Hepatocyte (in vitro differentiated cells): ENCODE measurements at regions not wholly inside any gene's neighbourhood (a gene's known extent, or its start where the extent isn't known, plus 50 kb on each side); places are given as distances from the start of the nearest gene placed in this dataset.

Experiments
- CTCF ChIP-seq: fragments of 200-600 bp; sonication (generic); IDR thresholded peaks from 2 replicates; pipeline ENCODE4 v1.5.1; 2016; ENCODE audit warnings: antibody characterized with exemption, mild to moderate bottlenecking; ENCODE audit not compliant: poor library complexity
- EZH2 ChIP-seq: fragments of 200-600 bp; sonication (generic); IDR thresholded peaks from 2 replicates; pipeline ENCODE4 v1.6.1; 2016; ENCODE audit warnings: antibody characterized with exemption, mild to moderate bottlenecking, borderline replicate concordance

DNA sequence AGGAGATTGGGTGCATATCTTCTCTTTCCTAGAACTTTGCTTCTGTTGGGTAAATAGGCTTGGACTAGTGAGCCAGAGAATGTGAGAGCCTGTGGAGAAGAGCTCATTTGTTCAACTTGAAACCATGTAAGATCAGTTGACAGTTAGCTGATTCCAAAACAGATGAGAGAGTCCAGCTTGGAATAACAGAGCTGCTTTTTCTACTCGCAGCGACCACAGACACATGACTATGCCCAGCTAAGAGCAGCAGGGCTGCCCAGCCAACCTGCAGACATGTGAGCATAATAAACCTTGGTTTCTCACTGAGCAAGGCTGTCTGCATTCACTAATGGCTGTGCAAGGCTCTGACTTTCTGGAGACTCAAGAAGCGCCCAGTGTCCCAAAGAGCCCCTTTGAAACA is 209.2 kb downstream of the C12orf75 start:
- TF ChIP-seq CTCF (no peak), EZH2 (no peak)
